ENCODE measurements at regions not wholly inside any gene's neighbourhood (a gene's known extent, or its start where the extent isn't known, plus 50 kb on each side); places are given as distances from the start of the nearest gene placed in this dataset.

DNA sequence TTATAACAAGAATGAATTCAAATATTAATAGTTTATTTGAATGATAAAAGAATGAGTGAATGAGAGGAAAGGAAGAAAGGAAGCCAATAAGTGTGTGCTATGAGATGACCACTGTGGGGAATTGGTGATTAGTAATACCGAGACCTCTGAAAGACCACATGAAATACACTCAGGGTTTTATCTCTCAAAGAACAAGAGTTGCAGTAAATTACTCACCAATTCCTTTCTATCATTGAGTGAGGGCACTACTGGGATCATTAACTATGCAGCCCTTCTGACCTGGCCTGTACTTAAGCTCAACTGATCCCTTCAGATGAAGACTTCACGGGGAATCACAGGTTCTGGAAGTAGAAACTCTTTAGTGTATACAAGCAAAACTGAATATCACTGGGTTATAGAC, 1636.1 kb downstream of the SLITRK5 start:
- TF ChIP-seq, protein P1, sequence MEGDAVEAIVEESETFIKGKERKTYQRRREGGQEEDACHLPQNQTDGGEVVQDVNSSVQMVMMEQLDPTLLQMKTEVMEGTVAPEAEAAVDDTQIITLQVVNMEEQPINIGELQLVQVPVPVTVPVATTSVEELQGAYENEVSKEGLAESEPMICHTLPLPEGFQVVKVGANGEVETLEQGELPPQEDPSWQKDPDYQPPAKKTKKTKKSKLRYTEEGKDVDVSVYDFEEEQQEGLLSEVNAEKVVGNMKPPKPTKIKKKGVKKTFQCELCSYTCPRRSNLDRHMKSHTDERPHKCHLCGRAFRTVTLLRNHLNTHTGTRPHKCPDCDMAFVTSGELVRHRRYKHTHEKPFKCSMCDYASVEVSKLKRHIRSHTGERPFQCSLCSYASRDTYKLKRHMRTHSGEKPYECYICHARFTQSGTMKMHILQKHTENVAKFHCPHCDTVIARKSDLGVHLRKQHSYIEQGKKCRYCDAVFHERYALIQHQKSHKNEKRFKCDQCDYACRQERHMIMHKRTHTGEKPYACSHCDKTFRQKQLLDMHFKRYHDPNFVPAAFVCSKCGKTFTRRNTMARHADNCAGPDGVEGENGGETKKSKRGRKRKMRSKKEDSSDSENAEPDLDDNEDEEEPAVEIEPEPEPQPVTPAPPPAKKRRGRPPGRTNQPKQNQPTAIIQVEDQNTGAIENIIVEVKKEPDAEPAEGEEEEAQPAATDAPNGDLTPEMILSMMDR (IDR thresholded peaks at IDR 0.05) = no peak
- TF ChIP-seq EP300 (IDR thresholded peaks at IDR 0.05; ENCODE audit: low read depth) (no peak), POLR2A (IDR thresholded peaks at IDR 0.05) (no peak)
